Peyer's patch (tissue), 4 donors: ENCODE measurements at regions not wholly inside any gene's neighbourhood (a gene's known extent, or its start where the extent isn't known, plus 50 kb on each side); places are given as distances from the start of the nearest gene placed in this dataset.

ENCODE experiments used
- DNase-seq, 3 donors: peaks; one replicate each; pipeline ENCODE4 v3.0.0-alpha.2; 2017 to 2019
- H3K27ac ChIP-seq, 4 donors: fragments of 200-600 bp; sonication (generic); one replicate each; pipeline ENCODE4 v1.5.1; 2016 to 2019
- H3K27me3 ChIP-seq, 2 donors: fragments of 200-600 bp; sonication (generic); one replicate each; pipeline ENCODE4 v1.5.1; 2019
- H3K36me3 ChIP-seq, 3 donors: fragments of 200-600 bp; sonication (generic); one replicate each; pipeline ENCODE4 v1.5.1; 2016 to 2019
- H3K4me1 ChIP-seq, 4 donors: fragments of 200-600 bp; sonication (generic); one replicate each; pipeline ENCODE4 v1.5.1; 2016 to 2019
- H3K4me3 ChIP-seq, 4 donors: fragments of 200-600 bp; sonication (generic); 1 replicate in 3 of 4; 2 replicates in 1 of 4; pipeline ENCODE4 v1.5.1; 2016 to 2019; ENCODE audit warnings: mild to moderate bottlenecking in 1 of 4
- H3K9me3 ChIP-seq, 4 donors: fragments of 200-600 bp; sonication (generic); one replicate each; pipeline ENCODE4 v1.5.1; 2016 to 2019; ENCODE audit warnings: mild to moderate bottlenecking in 1 of 4
- CTCF ChIP-seq, 6 experiments: fragments of 450-650 bp in 4 of 6; fragments of 200-600 bp in 2 of 6; sonication (generic) in 1 of 6; IDR thresholded peaks; one replicate each; pipeline ENCODE4 v1.5.1; 2017 to 2019; ENCODE audit warnings: antibody characterized with exemption in 6 of 6, mild to moderate bottlenecking in 3 of 6, moderate library complexity in 1 of 6
- POLR2A ChIP-seq, 2 donors: fragments of 450-650 bp; IDR thresholded peaks; one replicate each; pipeline ENCODE4 v1.5.1; 2017; ENCODE audit warnings: antibody characterized with exemption in 2 of 2, mild to moderate bottlenecking in 2 of 2, moderate library complexity in 2 of 2

DNA sequence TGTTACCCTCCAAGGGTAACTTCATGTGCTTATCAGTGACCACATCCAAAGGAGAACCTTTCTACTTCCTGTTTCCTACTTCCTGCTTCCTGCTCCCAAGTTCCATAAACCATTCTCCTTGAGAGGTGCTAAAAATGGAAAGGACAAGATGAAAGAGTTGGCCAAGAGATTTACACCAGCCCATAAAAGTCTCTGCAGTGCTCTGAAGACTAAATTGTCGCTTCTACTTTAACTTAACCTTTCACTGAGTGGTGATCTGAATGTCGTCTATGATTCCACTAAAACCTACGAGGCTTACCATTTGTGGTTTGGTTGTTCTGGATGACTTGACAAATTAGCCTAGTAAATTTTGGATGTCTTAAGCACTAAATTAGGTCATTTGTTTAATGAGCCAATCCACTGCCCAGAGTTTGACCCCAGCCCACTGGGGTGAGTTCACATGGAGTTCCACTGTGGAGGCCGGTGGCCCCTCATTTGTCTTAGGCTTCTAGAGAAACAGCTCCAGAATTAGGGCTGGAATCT, 333.1 kb downstream of the FOXL1 start:
- Histone ChIP-seq H3K27me3 (no peaks in the 10 kb centered on the region), H3K36me3 (no peaks in the 10 kb centered on the region)
- TF ChIP-seq POLR2A (IDR thresholded peaks at IDR 0.05) (no peak), CTCF (IDR thresholded peaks at IDR 0.05) (no peak)

GRCh38 chr16:86913886-86914285, 335.5 kb downstream of the FOXL1 start:
- Histone ChIP-seq H3K36me3 (no peaks in the 10 kb centered on the region), H3K27me3 (no peaks in the 10 kb centered on the region), H3K9me3 (no peaks in the 10 kb centered on the region), H3K27ac (no peak overlapping the region), H3K4me1 (peaks cover 0 to 2% (median 0%) of the 10 kb centered on the region in 4 donors), H3K4me3 (no peak overlapping the region)
- peak in 1 of 3 donors; percentile 8 for DNase-seq
- TF ChIP-seq POLR2A (IDR thresholded peaks at IDR 0.05) (no peak), CTCF (IDR thresholded peaks at IDR 0.05) (no peak)

More for the DNA sequence above, 333.1 kb downstream of the FOXL1 start:
- Histone ChIP-seq H3K27ac (no peak overlapping the region), H3K4me3 (no peak overlapping the region), H3K4me1 (no peaks in the 10 kb centered on the region), H3K9me3 (no peaks in the 10 kb centered on the region)
- DNase-seq, result peak in 1 of 3 donors; percentile 5

- H3K4me1 ChIP-seq, result peaks cover 0 to 5% (median 0%) of the 10 kb centered on the region in 4 donors
- TF ChIP-seq POLR2A (IDR thresholded peaks at IDR 0.05), result no peak
- TF ChIP-seq CTCF (IDR thresholded peaks at IDR 0.05), result no peak
- H3K4me3 ChIP-seq, result no peak overlapping the region
- no peaks in the 10 kb centered on the region for H3K27me3 ChIP-seq
- H3K36me3 ChIP-seq, result no peaks in the 10 kb centered on the region
- H3K9me3 ChIP-seq, result no peaks in the 10 kb centered on the region
- no peak overlapping the region for H3K27ac ChIP-seq
- peak in 1 of 3 donors; percentile 35 for DNase-seq
Measured at GRCh38 chr16:86914876-86915717, 336.7 kb downstream of the FOXL1 start.

- no peak overlapping the region for H3K4me3 ChIP-seq
- no peak for TF ChIP-seq CTCF (IDR thresholded peaks at IDR 0.05)
- TF ChIP-seq POLR2A (IDR thresholded peaks at IDR 0.05), result no peak
- H3K36me3 ChIP-seq, result no peaks in the 10 kb centered on the region
- DNase-seq, result peak in 1 of 3 donors; percentile 39
- peaks cover 0 to 5% (median 0%) of the 10 kb centered on the region in 4 donors for H3K4me1 ChIP-seq
- no peak overlapping the region for H3K27ac ChIP-seq
- no peaks in the 10 kb centered on the region for H3K9me3 ChIP-seq
- H3K27me3 ChIP-seq, result no peaks in the 10 kb centered on the region
Measured at GRCh38 chr16:86917471-86918365, 339.4 kb downstream of the FOXL1 start.

DNA sequence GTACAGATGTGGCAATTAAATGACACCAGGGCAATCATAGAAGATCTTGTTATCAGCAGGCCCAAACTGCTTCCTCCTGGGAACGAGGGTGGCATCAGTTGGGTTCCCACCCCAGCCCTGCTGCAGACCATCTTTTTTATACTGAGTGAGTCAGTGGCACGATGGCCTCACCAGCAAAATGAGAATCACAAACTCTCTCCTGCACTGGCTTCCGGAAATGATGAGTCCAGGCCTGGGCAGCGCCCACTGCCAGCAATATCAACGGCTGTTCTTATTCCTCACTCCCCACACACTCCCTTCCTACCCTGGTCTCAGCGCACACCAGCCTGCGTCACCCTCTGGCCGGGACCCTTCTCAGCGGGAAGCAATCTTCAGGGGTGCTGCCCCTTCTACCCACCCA, 340.3 kb downstream of the FOXL1 start:
- H3K27me3 ChIP-seq, result no peaks in the 10 kb centered on the region
- H3K36me3 ChIP-seq, result no peaks in the 10 kb centered on the region
- peaks cover 0 to 5% (median 0%) of the 10 kb centered on the region in 4 donors for H3K4me1 ChIP-seq
- no peaks in the 10 kb centered on the region for H3K9me3 ChIP-seq
- TF ChIP-seq CTCF (IDR thresholded peaks at IDR 0.05) (no peak), POLR2A (IDR thresholded peaks at IDR 0.05) (no peak)
- H3K4me3 ChIP-seq, result no peak overlapping the region
- DNase-seq, result no peak
- no peak overlapping the region for H3K27ac ChIP-seq
